OCI-LY3 (cell line): ENCODE measurements at regions not wholly inside any gene's neighbourhood (a gene's known extent, or its start where the extent isn't known, plus 50 kb on each side); places are given as distances from the start of the nearest gene placed in this dataset.

ENCODE experiments used
- EZH2phosphoT487 ChIP-seq: fragments of 200-600 bp; shearing (Covaris generic); IDR thresholded peaks from 2 replicates; pipeline ENCODE4 v1.6.1; 2018; ENCODE audit warnings: antibody characterized with exemption, mixed run types, low read depth
- TF ChIP-seq, protein P1 (sequence below): fragments of 200-600, 300-600 bp; sonication (generic); IDR thresholded peaks from 2 replicates; pipeline ENCODE4 v1.5.1; 2014; ENCODE audit warnings: antibody characterized with exemption, low read length, low read depth

DNA sequence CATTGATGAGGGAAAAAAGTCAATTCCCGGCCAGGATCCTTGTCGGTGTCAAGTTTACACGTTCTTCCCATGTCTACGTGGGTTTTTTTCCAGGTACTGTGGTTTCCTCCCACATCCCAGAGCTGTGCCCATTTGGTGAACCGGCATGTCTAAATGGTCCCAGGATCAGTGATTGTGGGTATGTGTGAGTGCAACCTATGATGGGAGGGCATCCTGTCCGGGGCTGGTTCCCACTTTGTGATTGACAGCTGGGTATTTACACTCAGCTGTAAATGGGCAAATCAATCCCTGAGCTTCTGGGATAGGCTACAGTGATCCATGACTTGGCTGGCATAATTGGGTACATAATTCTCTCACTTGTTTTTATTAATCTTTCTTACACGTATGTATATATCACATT is 91.2 kb upstream of the IRX6 start:
- TF ChIP-seq, protein P1, sequence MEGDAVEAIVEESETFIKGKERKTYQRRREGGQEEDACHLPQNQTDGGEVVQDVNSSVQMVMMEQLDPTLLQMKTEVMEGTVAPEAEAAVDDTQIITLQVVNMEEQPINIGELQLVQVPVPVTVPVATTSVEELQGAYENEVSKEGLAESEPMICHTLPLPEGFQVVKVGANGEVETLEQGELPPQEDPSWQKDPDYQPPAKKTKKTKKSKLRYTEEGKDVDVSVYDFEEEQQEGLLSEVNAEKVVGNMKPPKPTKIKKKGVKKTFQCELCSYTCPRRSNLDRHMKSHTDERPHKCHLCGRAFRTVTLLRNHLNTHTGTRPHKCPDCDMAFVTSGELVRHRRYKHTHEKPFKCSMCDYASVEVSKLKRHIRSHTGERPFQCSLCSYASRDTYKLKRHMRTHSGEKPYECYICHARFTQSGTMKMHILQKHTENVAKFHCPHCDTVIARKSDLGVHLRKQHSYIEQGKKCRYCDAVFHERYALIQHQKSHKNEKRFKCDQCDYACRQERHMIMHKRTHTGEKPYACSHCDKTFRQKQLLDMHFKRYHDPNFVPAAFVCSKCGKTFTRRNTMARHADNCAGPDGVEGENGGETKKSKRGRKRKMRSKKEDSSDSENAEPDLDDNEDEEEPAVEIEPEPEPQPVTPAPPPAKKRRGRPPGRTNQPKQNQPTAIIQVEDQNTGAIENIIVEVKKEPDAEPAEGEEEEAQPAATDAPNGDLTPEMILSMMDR: no peak
- TF ChIP-seq EZH2phosphoT487: no peak
